GM10248 (cell line): ENCODE measurements at regions not wholly inside any gene's neighbourhood (a gene's known extent, or its start where the extent isn't known, plus 50 kb on each side); places are given as distances from the start of the nearest gene placed in this dataset.
A peak's percentile ranks its signal among the peaks of the same experiment; 100 is the strongest.

ENCODE experiments used
- CTCF ChIA-PET: fragments of 300-600 bp; sonication (Branson Sonifier 250); formaldehyde crosslinking; extraction: SDS; loops from one replicate; lab custom pipeline; 2021; ENCODE audit warnings: antibody characterized with exemption; lab: Yijun Ruan, JAX
- POLR2A ChIA-PET: fragments of 350-650 bp; sonication (Branson Sonifier 250); formaldehyde crosslinking; extraction: SDS; loops from one replicate; lab custom pipeline; 2020; ENCODE audit warnings: antibody characterized with exemption; lab: Yijun Ruan, JAX
- DNase-seq: peaks from one replicate; pipeline ENCODE4 v3.0.0; 2012; ENCODE audit errors: extremely low spot score
- TF ChIP-seq, protein P1 (sequence below): IDR thresholded peaks from 2 replicates; pipeline ENCODE4 v1.5.1; 2012; ENCODE audit warnings: mild to moderate bottlenecking, low read depth; ENCODE audit errors: extremely low read depth, missing control alignments, control extremely low read depth

DNA sequence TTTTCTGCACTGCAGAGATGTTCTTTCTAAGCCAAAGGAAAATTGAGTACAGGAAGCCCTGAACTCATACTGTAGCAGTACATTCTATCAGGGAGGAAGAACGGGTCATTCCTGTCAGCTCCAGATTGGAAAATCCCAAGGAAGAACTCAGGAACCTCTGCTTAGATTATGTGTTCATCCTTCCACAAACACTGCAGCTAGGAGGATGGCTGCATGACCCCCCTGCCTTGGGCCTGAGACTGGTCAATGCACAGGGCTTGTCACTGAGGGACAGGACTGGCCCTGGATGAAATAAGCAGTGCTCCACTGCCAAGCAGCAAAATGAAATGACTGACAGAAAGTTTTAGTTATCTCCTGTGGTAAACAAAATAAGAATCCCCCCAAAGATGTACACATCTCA is 1406.8 kb upstream of the TMEM132C start:
- DNase-seq, result no peak
- POLR2A ChIA-PET, result no interaction called here
- TF ChIP-seq, protein P1, sequence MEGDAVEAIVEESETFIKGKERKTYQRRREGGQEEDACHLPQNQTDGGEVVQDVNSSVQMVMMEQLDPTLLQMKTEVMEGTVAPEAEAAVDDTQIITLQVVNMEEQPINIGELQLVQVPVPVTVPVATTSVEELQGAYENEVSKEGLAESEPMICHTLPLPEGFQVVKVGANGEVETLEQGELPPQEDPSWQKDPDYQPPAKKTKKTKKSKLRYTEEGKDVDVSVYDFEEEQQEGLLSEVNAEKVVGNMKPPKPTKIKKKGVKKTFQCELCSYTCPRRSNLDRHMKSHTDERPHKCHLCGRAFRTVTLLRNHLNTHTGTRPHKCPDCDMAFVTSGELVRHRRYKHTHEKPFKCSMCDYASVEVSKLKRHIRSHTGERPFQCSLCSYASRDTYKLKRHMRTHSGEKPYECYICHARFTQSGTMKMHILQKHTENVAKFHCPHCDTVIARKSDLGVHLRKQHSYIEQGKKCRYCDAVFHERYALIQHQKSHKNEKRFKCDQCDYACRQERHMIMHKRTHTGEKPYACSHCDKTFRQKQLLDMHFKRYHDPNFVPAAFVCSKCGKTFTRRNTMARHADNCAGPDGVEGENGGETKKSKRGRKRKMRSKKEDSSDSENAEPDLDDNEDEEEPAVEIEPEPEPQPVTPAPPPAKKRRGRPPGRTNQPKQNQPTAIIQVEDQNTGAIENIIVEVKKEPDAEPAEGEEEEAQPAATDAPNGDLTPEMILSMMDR, result no peak
- CTCF ChIA-PET, result no interaction called here

DNA sequence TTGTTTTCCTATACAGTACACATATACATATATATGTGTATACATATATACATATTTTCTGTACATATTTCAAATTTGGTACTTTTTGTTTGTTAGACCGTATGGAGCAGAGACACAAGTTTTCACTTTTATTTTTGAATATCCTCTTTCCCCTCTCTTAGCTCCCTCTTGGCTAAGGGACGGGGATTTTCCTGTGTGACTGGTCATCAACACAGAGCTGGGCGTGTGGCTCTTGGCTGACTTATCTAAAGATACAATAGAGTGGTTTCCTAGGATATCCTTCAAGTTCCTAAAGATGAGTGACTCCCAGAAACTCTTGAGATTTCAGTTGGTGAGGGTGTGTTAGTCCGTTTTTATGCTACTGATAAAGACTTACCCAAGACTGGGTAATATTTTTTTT is 1404.5 kb upstream of the TMEM132C start:
- ChIA-PET POLR2A (no interaction called here), CTCF (interaction anchor here (1.9 kb wide), 1 partner anchor 12 kb away, joined by 4 read pairs; no protein-coding TSS in a partner anchor)
- TF ChIP-seq, protein P1, result no peak
- DNase-seq, result no peak

- POLR2A ChIA-PET, result no interaction called here
- TF ChIP-seq, protein P1, result no peak
- CTCF ChIA-PET, result interaction anchor here (1.1 kb wide), 1 partner anchor 1686 kb away, joined by 3 read pairs; no protein-coding TSS in a partner anchor
- no peak for DNase-seq
These were observed 1397.3 kb upstream of the TMEM132C start for GRCh38 chr12:126869644-126870043.

GRCh38 chr12:126873701-126874100 is 1393.3 kb upstream of the TMEM132C start:
- ChIA-PET POLR2A (no interaction called here), CTCF (interaction anchor here (0.9 to 2.8 kb wide), 10 partner anchors 9 to 1691 kb away, joined by 3 to 21 read pairs (median 6); no protein-coding TSS in a partner anchor)
- no peak for DNase-seq
- TF ChIP-seq, protein P1, result no peak

- ChIA-PET CTCF (interaction anchor here (0.9 to 2.8 kb wide), 20 partner anchors 8 to 1692 kb away, joined by 3 to 21 read pairs (median 4); no protein-coding TSS in a partner anchor), POLR2A (no interaction called here)
- peak; percentile 63 for DNase-seq
- TF ChIP-seq, protein P1, result peak; percentile 97
These were observed 1392.4 kb upstream of the TMEM132C start for GRCh38 chr12:126874427-126875026.

DNA sequence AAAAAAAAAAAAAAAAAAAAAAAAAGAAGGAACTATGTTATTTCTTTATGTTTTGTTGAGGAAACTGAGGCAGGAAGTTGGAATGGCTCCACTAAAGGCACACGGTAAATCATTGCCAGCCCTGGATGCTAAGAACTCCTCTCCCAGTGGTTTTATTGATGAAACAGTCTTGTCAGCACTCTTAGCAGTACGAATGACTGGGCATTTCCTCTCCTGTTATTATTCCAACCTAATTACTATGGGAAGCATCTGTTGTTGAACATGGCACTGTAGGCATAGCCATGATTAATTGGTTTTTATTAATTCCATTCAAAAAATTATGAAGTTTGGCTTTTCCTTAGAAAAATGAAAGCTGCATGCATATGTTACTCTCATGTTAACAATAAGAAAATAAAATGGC is 1387.1 kb upstream of the TMEM132C start:
- TF ChIP-seq, protein P1, result no peak
- no peak for DNase-seq
- POLR2A ChIA-PET, result no interaction called here
- CTCF ChIA-PET, result no interaction called here
